ENCODE measurements at regions not wholly inside any gene's neighbourhood (a gene's known extent, or its start where the extent isn't known, plus 50 kb on each side); places are given as distances from the start of the nearest gene placed in this dataset.

GRCh38 chr2:189304360-189304759 lies 124.8 kb upstream of the COL5A2 start:
- Histone ChIP-seq H3K4me1 (replicated peaks) (no peaks in the 10 kb centered on the region), H3K27me3 (replicated peaks; ENCODE audit: insufficient read depth) (no peaks in the 10 kb centered on the region), H3K36me3 (no peaks in the 10 kb centered on the region), H3K4me3 (no peak overlapping the region), H3K27ac (no peak overlapping the region), H3K9me3 (no peaks in the 10 kb centered on the region)
- intact Hi-C loops (cut with DNase I): no loop called here
- TF ChIP-seq, protein P1, sequence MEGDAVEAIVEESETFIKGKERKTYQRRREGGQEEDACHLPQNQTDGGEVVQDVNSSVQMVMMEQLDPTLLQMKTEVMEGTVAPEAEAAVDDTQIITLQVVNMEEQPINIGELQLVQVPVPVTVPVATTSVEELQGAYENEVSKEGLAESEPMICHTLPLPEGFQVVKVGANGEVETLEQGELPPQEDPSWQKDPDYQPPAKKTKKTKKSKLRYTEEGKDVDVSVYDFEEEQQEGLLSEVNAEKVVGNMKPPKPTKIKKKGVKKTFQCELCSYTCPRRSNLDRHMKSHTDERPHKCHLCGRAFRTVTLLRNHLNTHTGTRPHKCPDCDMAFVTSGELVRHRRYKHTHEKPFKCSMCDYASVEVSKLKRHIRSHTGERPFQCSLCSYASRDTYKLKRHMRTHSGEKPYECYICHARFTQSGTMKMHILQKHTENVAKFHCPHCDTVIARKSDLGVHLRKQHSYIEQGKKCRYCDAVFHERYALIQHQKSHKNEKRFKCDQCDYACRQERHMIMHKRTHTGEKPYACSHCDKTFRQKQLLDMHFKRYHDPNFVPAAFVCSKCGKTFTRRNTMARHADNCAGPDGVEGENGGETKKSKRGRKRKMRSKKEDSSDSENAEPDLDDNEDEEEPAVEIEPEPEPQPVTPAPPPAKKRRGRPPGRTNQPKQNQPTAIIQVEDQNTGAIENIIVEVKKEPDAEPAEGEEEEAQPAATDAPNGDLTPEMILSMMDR (IDR thresholded peaks at IDR 0.05): no peak
- no peak for TF ChIP-seq POLR2A (IDR thresholded peaks at IDR 0.05)
- TF ChIP-seq POLR2AphosphoS5 (IDR thresholded peaks at IDR 0.05): no peak
- 78% methylated on average over 2 of the region's 2 CpGs for WGBS
- no peak for DNase-seq (ENCODE audit: low spot score)

- H3K27me3 ChIP-seq (replicated peaks; ENCODE audit: insufficient read depth): no peaks in the 10 kb centered on the region
- no peaks in the 10 kb centered on the region for H3K4me1 ChIP-seq (replicated peaks)
- H3K27ac ChIP-seq: no peak overlapping the region
- no peak for DNase-seq (ENCODE audit: low spot score)
- WGBS: 87% methylated on average over 3 of the region's 3 CpGs
- no peak for TF ChIP-seq POLR2AphosphoS5 (IDR thresholded peaks at IDR 0.05)
- TF ChIP-seq, protein P1 (IDR thresholded peaks at IDR 0.05): no peak
- TF ChIP-seq POLR2A (IDR thresholded peaks at IDR 0.05): no peak
- intact Hi-C loops (cut with DNase I): no loop called here
- no peaks in the 10 kb centered on the region for H3K36me3 ChIP-seq
- no peak overlapping the region for H3K4me3 ChIP-seq
- no peaks in the 10 kb centered on the region for H3K9me3 ChIP-seq
These were observed 125.9 kb upstream of the COL5A2 start for GRCh38 chr2:189305291-189305943.

DNA sequence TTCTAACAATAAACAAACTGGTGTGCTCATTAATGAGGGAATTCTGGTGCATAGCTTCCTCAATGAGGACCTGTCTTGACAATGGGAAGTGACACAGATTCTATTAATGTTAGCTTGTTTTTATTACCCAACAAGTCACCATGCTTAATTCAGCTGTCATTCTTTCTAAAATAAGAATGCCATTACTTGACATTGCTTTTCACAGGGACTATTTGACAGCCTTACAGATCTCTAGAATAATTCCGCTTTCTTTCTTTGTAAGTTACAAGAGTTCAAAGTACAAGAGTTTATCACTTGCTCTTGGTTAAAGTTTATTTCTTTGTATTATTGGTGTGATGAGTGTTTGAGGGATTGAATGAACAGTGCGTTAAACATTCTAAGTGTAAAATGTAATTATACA lies 127.0 kb upstream of the COL5A2 start:
- intact Hi-C loops (cut with DNase I): no loop called here
- H3K4me3 ChIP-seq: no peak overlapping the region
- 95% methylated on average over 2 of the region's 2 CpGs for WGBS
- DNase-seq (ENCODE audit: low spot score): no peak
- H3K27ac ChIP-seq: no peak overlapping the region
- H3K4me1 ChIP-seq (replicated peaks): no peaks in the 10 kb centered on the region
- no peaks in the 10 kb centered on the region for H3K9me3 ChIP-seq
- TF ChIP-seq POLR2A (IDR thresholded peaks at IDR 0.05) (no peak), POLR2AphosphoS5 (IDR thresholded peaks at IDR 0.05) (no peak)
- TF ChIP-seq, protein P1 (IDR thresholded peaks at IDR 0.05): no peak
- H3K27me3 ChIP-seq (replicated peaks; ENCODE audit: insufficient read depth): no peaks in the 10 kb centered on the region
- H3K36me3 ChIP-seq: no peaks in the 10 kb centered on the region

DNA sequence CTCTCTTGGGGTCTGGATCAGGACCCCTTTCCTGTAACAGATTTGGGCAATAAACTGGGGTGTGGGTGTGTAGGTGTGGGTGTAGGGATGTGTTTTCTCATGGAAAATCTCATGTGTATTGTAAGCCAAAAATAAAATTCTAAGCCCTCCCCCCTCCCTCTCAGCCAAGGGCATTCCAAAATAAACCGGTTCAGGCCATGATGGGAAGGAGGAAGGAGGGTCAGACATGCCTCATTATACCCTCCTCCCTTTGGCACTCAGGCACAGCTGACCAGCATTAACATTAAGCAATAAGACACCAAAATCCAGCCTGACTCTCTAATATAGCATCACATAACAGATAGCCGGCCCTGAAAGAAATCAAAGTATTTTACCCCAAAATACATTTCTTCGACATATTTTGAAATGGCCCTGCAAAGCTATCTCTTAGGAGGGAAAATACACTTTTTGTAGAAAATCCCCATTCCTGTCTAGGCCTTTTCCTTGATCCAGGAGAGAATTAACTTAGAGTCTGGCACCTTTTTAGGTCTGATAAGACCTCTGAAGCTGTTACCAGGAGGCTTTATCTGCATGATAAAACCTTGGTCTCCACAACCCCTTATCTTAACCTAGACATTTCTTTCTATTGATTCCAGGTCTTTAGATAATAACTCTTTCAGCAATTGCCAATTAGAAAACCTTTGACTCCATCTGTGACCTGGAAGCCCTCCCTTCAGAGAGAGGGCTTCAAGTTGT lies 128.7 kb upstream of the COL5A2 start:
- Histone ChIP-seq H3K27ac (no peak overlapping the region), H3K27me3 (replicated peaks; ENCODE audit: insufficient read depth) (no peaks in the 10 kb centered on the region), H3K4me1 (replicated peaks) (no peaks in the 10 kb centered on the region), H3K4me3 (no peak overlapping the region), H3K9me3 (no peaks in the 10 kb centered on the region), H3K36me3 (no peaks in the 10 kb centered on the region)
- WGBS: 76% methylated on average over 3 of the region's 3 CpGs
- DNase-seq (ENCODE audit: low spot score): no peak
- TF ChIP-seq POLR2AphosphoS5 (IDR thresholded peaks at IDR 0.05): no peak
- TF ChIP-seq, protein P1 (IDR thresholded peaks at IDR 0.05): no peak
- no peak for TF ChIP-seq POLR2A (IDR thresholded peaks at IDR 0.05)
- intact Hi-C loops (cut with DNase I): no loop called here

DNA sequence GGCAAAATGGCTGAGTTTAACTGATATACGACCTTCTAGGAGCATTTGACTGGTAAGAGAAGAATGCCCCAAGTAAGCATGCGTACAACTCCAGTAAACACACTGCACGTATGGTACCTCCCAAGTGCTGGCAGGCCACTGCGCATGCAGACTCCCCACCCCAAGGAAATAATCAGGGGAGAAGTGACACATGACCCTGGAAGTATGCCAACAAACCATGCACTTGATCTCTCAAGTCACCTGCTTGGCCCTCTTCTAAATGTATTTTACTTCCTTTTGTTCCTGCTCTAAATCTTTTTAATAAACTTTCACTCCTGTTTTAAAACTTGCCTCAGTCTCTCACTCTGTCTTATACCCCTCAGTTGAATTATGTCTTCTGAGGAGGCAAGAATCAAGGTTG lies 129.8 kb upstream of the COL5A2 start:
- Histone ChIP-seq H3K4me3 (no peak overlapping the region), H3K27ac (no peak overlapping the region), H3K4me1 (replicated peaks) (no peaks in the 10 kb centered on the region), H3K9me3 (no peaks in the 10 kb centered on the region), H3K36me3 (no peaks in the 10 kb centered on the region), H3K27me3 (replicated peaks; ENCODE audit: insufficient read depth) (no peaks in the 10 kb centered on the region)
- no peak for DNase-seq (ENCODE audit: low spot score)
- TF ChIP-seq, protein P1 (IDR thresholded peaks at IDR 0.05): no peak
- no peak for TF ChIP-seq POLR2A (IDR thresholded peaks at IDR 0.05)
- TF ChIP-seq POLR2AphosphoS5 (IDR thresholded peaks at IDR 0.05): no peak
- intact Hi-C loops (cut with DNase I): no loop called here
- 74% methylated on average over 4 of the region's 4 CpGs for WGBS
